H1 (cell line): ENCODE measurements at regions not wholly inside any gene's neighbourhood (a gene's known extent, or its start where the extent isn't known, plus 50 kb on each side); places are given as distances from the start of the nearest gene placed in this dataset.
"Not testable (repeated sequence)": the region's sequence is repeated elsewhere in the genome, so short reads cannot be mapped to it uniquely, and the experiment has no call there.

ENCODE experiments used
- EP300 ChIP-seq, 2 experiments: IDR thresholded peaks; 1 replicate in 1 of 2; 2 replicates in 1 of 2; pipeline ENCODE4 v1.6.1; 2011 to 2012; ENCODE audit warnings: low read depth in 2 of 2, low read length in 2 of 2, mild to moderate bottlenecking in 2 of 2, borderline replicate concordance in 1 of 2, inconsistent platforms in 1 of 2, moderate library complexity in 1 of 2
- JUND ChIP-seq: IDR thresholded peaks from 2 replicates; pipeline ENCODE4 v1.6.1; 2011; ENCODE audit warnings: mild to moderate bottlenecking, improper control_type of control experiment, low read length
- TAF1 ChIP-seq: IDR thresholded peaks from 2 replicates; pipeline ENCODE4 v1.6.1; 2011; ENCODE audit warnings: mild to moderate bottlenecking, low read depth, low read length
- TF ChIP-seq, protein P1 (sequence below), 3 experiments: IDR thresholded peaks; 1 replicate in 2 of 3; 2 replicates in 1 of 3; pipeline versions ENCODE4 v1.5.1 to v1.6.1; 2011; ENCODE audit warnings: low read length in 3 of 3, mild to moderate bottlenecking in 3 of 3, inconsistent platforms in 2 of 3, low read depth in 1 of 3, moderate library complexity in 1 of 3; ENCODE audit not compliant: insufficient read depth in 1 of 3; ENCODE audit errors: control extremely low read depth in 1 of 3

DNA sequence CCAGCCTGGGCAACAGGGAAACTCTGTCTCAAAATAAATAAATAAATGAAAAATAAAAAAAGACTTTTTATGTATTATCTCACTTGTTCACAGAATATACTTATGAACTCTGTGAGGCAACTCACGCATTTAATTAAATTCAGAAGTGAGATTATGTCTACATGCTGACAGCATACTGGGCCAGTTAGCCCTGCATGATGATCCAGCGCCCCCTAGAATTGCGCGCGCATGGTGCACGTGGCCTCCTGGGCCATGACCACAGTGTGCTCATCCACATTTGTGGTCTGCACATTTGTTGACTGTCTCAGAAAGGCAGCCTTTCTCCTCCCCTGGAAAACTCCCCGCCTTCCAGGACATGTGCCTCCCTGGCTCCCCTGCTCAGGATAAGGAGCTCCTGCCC lies 64.8 kb upstream of the METTL9 start:
- TF ChIP-seq, protein P1, sequence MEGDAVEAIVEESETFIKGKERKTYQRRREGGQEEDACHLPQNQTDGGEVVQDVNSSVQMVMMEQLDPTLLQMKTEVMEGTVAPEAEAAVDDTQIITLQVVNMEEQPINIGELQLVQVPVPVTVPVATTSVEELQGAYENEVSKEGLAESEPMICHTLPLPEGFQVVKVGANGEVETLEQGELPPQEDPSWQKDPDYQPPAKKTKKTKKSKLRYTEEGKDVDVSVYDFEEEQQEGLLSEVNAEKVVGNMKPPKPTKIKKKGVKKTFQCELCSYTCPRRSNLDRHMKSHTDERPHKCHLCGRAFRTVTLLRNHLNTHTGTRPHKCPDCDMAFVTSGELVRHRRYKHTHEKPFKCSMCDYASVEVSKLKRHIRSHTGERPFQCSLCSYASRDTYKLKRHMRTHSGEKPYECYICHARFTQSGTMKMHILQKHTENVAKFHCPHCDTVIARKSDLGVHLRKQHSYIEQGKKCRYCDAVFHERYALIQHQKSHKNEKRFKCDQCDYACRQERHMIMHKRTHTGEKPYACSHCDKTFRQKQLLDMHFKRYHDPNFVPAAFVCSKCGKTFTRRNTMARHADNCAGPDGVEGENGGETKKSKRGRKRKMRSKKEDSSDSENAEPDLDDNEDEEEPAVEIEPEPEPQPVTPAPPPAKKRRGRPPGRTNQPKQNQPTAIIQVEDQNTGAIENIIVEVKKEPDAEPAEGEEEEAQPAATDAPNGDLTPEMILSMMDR (IDR thresholded peaks at IDR 0.05; ENCODE audit: control extremely low read depth in 1 of 3, insufficient read depth in 1 of 3, low read depth in 1 of 3, low read length in 3 of 3) = peak; percentile 15 to 64 (median 40); a peak in 3 of 4 replicates
- TF ChIP-seq JUND; EP300 (IDR thresholded peaks at IDR 0.05; ENCODE audit: borderline replicate concordance in 1 of 2, low read depth in 2 of 2, low read length in 2 of 2); TAF1: not testable (repeated sequence)
